ENCODE measurements at regions not wholly inside any gene's neighbourhood (a gene's known extent, or its start where the extent isn't known, plus 50 kb on each side); places are given as distances from the start of the nearest gene placed in this dataset.

GRCh38 chr18:40365526-40365925, 1589.5 kb upstream of the PIK3C3 start:
- Histone ChIP-seq H2AK5ac (ENCODE audit: low read depth, low read length) (no peak overlapping the region), H2BK12ac (ENCODE audit: low read length) (no peak overlapping the region), H3K18ac (ENCODE audit: low read length) (no peak overlapping the region), H3K4me2 (ENCODE audit: insufficient read depth, low read length, poor library complexity, severe bottlenecking) (no peak overlapping the region), H3K27me3 (ENCODE audit: control insufficient read depth in 3 of 3, insufficient read depth in 3 of 3, low read depth in 1 of 3, low read length in 3 of 3) (no peaks in the 10 kb centered on the region), H3K4me1 (ENCODE audit: control insufficient read depth in 2 of 2, insufficient read depth in 1 of 2, low read depth in 1 of 2, low read length in 2 of 2) (no peaks in the 10 kb centered on the region), H3K27ac (replicated peaks; ENCODE audit: low read length) (no peak overlapping the region), H3K9ac (ENCODE audit: low read depth, low read length, poor library complexity) (no peak overlapping the region), H2BK120ac (ENCODE audit: low read depth, low read length) (no peak overlapping the region), H3K36me3 (replicated peaks in 1 of 2; ENCODE audit: control insufficient read depth in 2 of 2, insufficient read depth in 2 of 2, low read length in 2 of 2) (no peaks in the 10 kb centered on the region), H3K23ac (ENCODE audit: low read depth, low read length, poor library complexity) (no peak overlapping the region), H2AFZ (ENCODE audit: low read length) (no peak overlapping the region), H3K4ac (ENCODE audit: low read length) (no peak overlapping the region), H3K4me3 (ENCODE audit: low read length in 2 of 2) (no peak overlapping the region), H2BK5ac (ENCODE audit: low read length) (no peak overlapping the region), H3K9me3 (replicated peaks in 1 of 2; ENCODE audit: control insufficient read depth in 2 of 2, insufficient read depth in 1 of 2, low read depth in 1 of 2, low read length in 2 of 2) (no peaks in the 10 kb centered on the region), H2BK15ac (ENCODE audit: low read length) (no peak overlapping the region), H3K14ac (ENCODE audit: low read length) (no peak overlapping the region), H3K79me1 (ENCODE audit: low read depth, low read length) (no peaks in the 10 kb centered on the region), H4K91ac (ENCODE audit: low read depth, low read length, poor library complexity) (no peak overlapping the region), H4K8ac (ENCODE audit: low read depth, low read length) (no peak overlapping the region)
- WGBS, 2 donors (ENCODE audit: extremely low coverage in 2 of 2, insufficient read length in 2 of 2, insufficient replicate concordance in 1 of 2), result no CpG with 5 or more reads among the region's 5 CpGs
- DNase-seq (ENCODE audit: low spot score), result no peak

DNA sequence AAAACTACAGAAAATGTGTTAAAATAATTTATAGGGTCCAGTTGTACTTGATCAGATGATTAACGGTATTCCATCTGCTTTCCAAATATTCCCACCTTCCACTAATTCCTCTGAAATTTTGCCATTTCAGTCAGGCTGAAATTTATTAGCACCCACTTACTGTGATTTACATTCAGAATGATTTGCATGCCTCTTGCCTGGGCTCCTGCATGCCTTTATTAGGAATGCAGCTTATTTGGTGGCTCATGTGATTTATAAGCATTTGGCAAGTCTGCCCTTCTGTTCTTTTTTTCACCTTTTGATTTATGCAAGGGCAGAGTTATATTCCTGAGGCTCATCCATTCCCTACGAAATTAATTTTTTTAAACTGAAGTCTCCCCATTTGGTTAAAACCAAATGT, 1594.5 kb upstream of the PIK3C3 start:
- H2BK5ac ChIP-seq (ENCODE audit: low read length), result no peak overlapping the region
- no peaks in the 10 kb centered on the region for H3K4me1 ChIP-seq (ENCODE audit: control insufficient read depth in 2 of 2, insufficient read depth in 1 of 2, low read depth in 1 of 2, low read length in 2 of 2)
- no peaks in the 10 kb centered on the region for H3K79me1 ChIP-seq (ENCODE audit: low read depth, low read length)
- H2BK120ac ChIP-seq (ENCODE audit: low read depth, low read length), result no peak overlapping the region
- H3K9me3 ChIP-seq (replicated peaks in 1 of 2; ENCODE audit: control insufficient read depth in 2 of 2, insufficient read depth in 1 of 2, low read depth in 1 of 2, low read length in 2 of 2), result no peaks in the 10 kb centered on the region
- H3K9ac ChIP-seq (ENCODE audit: low read depth, low read length, poor library complexity), result no peak overlapping the region
- no peak overlapping the region for H2BK12ac ChIP-seq (ENCODE audit: low read length)
- no CpG with 5 or more reads among the region's 2 CpGs for WGBS, 2 donors (ENCODE audit: extremely low coverage in 2 of 2, insufficient read length in 2 of 2, insufficient replicate concordance in 1 of 2)
- H3K14ac ChIP-seq (ENCODE audit: low read length), result no peak overlapping the region
- no peak for DNase-seq (ENCODE audit: low spot score)
- H3K23ac ChIP-seq (ENCODE audit: low read depth, low read length, poor library complexity), result no peak overlapping the region
- no peak overlapping the region for H3K4ac ChIP-seq (ENCODE audit: low read length)
- H3K4me2 ChIP-seq (ENCODE audit: insufficient read depth, low read length, poor library complexity, severe bottlenecking), result no peak overlapping the region
- H3K18ac ChIP-seq (ENCODE audit: low read length), result no peak overlapping the region
- no peaks in the 10 kb centered on the region for H3K27me3 ChIP-seq (ENCODE audit: control insufficient read depth in 3 of 3, insufficient read depth in 3 of 3, low read depth in 1 of 3, low read length in 3 of 3)
- no peaks in the 10 kb centered on the region for H3K36me3 ChIP-seq (replicated peaks in 1 of 2; ENCODE audit: control insufficient read depth in 2 of 2, insufficient read depth in 2 of 2, low read length in 2 of 2)
- H2AFZ ChIP-seq (ENCODE audit: low read length), result no peak overlapping the region
- no peak overlapping the region for H4K91ac ChIP-seq (ENCODE audit: low read depth, low read length, poor library complexity)
- H3K4me3 ChIP-seq (ENCODE audit: low read length in 2 of 2), result no peak overlapping the region
- no peak overlapping the region for H4K8ac ChIP-seq (ENCODE audit: low read depth, low read length)
- no peak overlapping the region for H2AK5ac ChIP-seq (ENCODE audit: low read depth, low read length)
- H3K27ac ChIP-seq (replicated peaks; ENCODE audit: low read length), result no peak overlapping the region
- no peak overlapping the region for H2BK15ac ChIP-seq (ENCODE audit: low read length)

DNA sequence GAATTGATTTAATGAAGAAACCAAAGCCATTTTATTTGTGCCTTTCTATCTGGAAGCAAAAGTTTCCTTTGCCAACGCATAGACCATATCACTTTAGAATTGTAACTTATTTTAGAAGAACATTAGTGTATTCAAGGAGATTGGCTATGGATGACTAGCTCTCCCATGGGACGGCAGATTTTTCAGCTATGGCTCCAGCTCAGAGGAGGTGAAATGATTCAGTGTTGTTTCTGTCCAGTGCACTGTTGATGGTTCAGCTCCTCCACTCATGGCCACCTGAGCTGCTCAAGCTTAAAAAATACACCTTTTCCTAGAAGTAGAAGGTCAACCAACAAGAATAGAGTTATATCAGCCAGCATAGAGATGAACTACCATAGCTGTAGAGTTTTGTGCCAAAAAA, 1597.5 kb upstream of the PIK3C3 start:
- no peaks in the 10 kb centered on the region for H3K9me3 ChIP-seq (replicated peaks in 1 of 2; ENCODE audit: control insufficient read depth in 2 of 2, insufficient read depth in 1 of 2, low read depth in 1 of 2, low read length in 2 of 2)
- H3K9ac ChIP-seq (ENCODE audit: low read depth, low read length, poor library complexity), result no peak overlapping the region
- H3K27me3 ChIP-seq (ENCODE audit: control insufficient read depth in 3 of 3, insufficient read depth in 3 of 3, low read depth in 1 of 3, low read length in 3 of 3), result no peaks in the 10 kb centered on the region
- H3K4me3 ChIP-seq (ENCODE audit: low read length in 2 of 2), result no peak overlapping the region
- H2BK120ac ChIP-seq (ENCODE audit: low read depth, low read length), result no peak overlapping the region
- DNase-seq (ENCODE audit: low spot score), result no peak
- no peak overlapping the region for H2BK12ac ChIP-seq (ENCODE audit: low read length)
- H3K14ac ChIP-seq (ENCODE audit: low read length), result no peak overlapping the region
- H2AK5ac ChIP-seq (ENCODE audit: low read depth, low read length), result no peak overlapping the region
- H3K79me1 ChIP-seq (ENCODE audit: low read depth, low read length), result no peaks in the 10 kb centered on the region
- no peak overlapping the region for H2BK5ac ChIP-seq (ENCODE audit: low read length)
- no peak overlapping the region for H2AFZ ChIP-seq (ENCODE audit: low read length)
- no peaks in the 10 kb centered on the region for H3K36me3 ChIP-seq (replicated peaks in 1 of 2; ENCODE audit: control insufficient read depth in 2 of 2, insufficient read depth in 2 of 2, low read length in 2 of 2)
- no peak overlapping the region for H2BK15ac ChIP-seq (ENCODE audit: low read length)
- no peak overlapping the region for H3K18ac ChIP-seq (ENCODE audit: low read length)
- no peak overlapping the region for H3K23ac ChIP-seq (ENCODE audit: low read depth, low read length, poor library complexity)
- H3K4me2 ChIP-seq (ENCODE audit: insufficient read depth, low read length, poor library complexity, severe bottlenecking), result no peak overlapping the region
- H3K4ac ChIP-seq (ENCODE audit: low read length), result no peak overlapping the region
- no peak overlapping the region for H4K91ac ChIP-seq (ENCODE audit: low read depth, low read length, poor library complexity)
- H4K8ac ChIP-seq (ENCODE audit: low read depth, low read length), result no peak overlapping the region
- H3K27ac ChIP-seq (replicated peaks; ENCODE audit: low read length), result no peak overlapping the region
- H3K4me1 ChIP-seq (ENCODE audit: control insufficient read depth in 2 of 2, insufficient read depth in 1 of 2, low read depth in 1 of 2, low read length in 2 of 2), result no peaks in the 10 kb centered on the region
- WGBS, 2 donors (ENCODE audit: extremely low coverage in 2 of 2, insufficient read length in 2 of 2, insufficient replicate concordance in 1 of 2), result no CpG with 5 or more reads among the region's 2 CpGs

DNA sequence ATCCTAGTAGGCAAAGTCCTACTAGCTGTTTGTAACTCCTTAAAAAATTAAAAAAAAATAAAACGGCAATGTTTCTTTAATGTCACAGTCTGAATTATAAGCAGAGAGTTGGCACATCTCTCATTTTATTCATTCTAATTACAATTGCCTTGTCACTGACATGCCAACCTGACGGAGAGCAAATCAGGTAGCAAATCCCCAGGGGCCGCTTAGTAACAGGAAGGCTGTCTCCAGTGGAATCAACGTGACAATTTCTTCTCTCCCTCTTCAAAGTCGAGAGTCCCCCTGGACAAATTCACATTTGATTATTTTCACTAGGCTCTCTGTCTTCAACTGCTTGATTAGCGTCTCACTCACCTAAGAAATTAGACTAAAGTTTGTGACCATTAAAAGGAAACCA, 1598.9 kb upstream of the PIK3C3 start:
- Histone ChIP-seq H3K14ac (ENCODE audit: low read length) (no peak overlapping the region), H4K91ac (ENCODE audit: low read depth, low read length, poor library complexity) (no peak overlapping the region), H2BK5ac (ENCODE audit: low read length) (no peak overlapping the region), H2BK15ac (ENCODE audit: low read length) (no peak overlapping the region), H3K18ac (ENCODE audit: low read length) (no peak overlapping the region), H4K8ac (ENCODE audit: low read depth, low read length) (no peak overlapping the region), H3K4ac (ENCODE audit: low read length) (no peak overlapping the region), H2BK120ac (ENCODE audit: low read depth, low read length) (no peak overlapping the region), H3K27me3 (ENCODE audit: control insufficient read depth in 3 of 3, insufficient read depth in 3 of 3, low read depth in 1 of 3, low read length in 3 of 3) (no peaks in the 10 kb centered on the region), H3K79me1 (ENCODE audit: low read depth, low read length) (no peaks in the 10 kb centered on the region), H3K23ac (ENCODE audit: low read depth, low read length, poor library complexity) (no peak overlapping the region), H3K4me3 (ENCODE audit: low read length in 2 of 2) (no peak overlapping the region), H3K4me2 (ENCODE audit: insufficient read depth, low read length, poor library complexity, severe bottlenecking) (no peak overlapping the region), H3K4me1 (ENCODE audit: control insufficient read depth in 2 of 2, insufficient read depth in 1 of 2, low read depth in 1 of 2, low read length in 2 of 2) (no peaks in the 10 kb centered on the region), H2AFZ (ENCODE audit: low read length) (no peak overlapping the region), H3K9me3 (replicated peaks in 1 of 2; ENCODE audit: control insufficient read depth in 2 of 2, insufficient read depth in 1 of 2, low read depth in 1 of 2, low read length in 2 of 2) (no peaks in the 10 kb centered on the region), H3K27ac (replicated peaks; ENCODE audit: low read length) (no peak overlapping the region), H3K36me3 (replicated peaks in 1 of 2; ENCODE audit: control insufficient read depth in 2 of 2, insufficient read depth in 2 of 2, low read length in 2 of 2) (no peaks in the 10 kb centered on the region), H2BK12ac (ENCODE audit: low read length) (no peak overlapping the region), H3K9ac (ENCODE audit: low read depth, low read length, poor library complexity) (no peak overlapping the region), H2AK5ac (ENCODE audit: low read depth, low read length) (no peak overlapping the region)
- no peak for DNase-seq (ENCODE audit: low spot score)
- no CpG with 5 or more reads among the region's 6 CpGs for WGBS, 2 donors (ENCODE audit: extremely low coverage in 2 of 2, insufficient read length in 2 of 2, insufficient replicate concordance in 1 of 2)

Measured in neuronal stem cell (in vitro differentiated cells).